ENCODE measurements at regions not wholly inside any gene's neighbourhood (a gene's known extent, or its start where the extent isn't known, plus 50 kb on each side); places are given as distances from the start of the nearest gene placed in this dataset.

- H3K27ac ChIP-seq (ENCODE audit: low read depth, low read length, poor library complexity, severe bottlenecking), result no peak overlapping the region
- H3K9me3 ChIP-seq (ENCODE audit: low read length), result peaks cover 6% of the 10 kb centered on the region; the same call in 1 of the 2 replicates
- H3K9me2 ChIP-seq (ENCODE audit: insufficient read depth, low read length), result no peaks in the 10 kb centered on the region
- no peak for TF ChIP-seq EZH2phosphoT487 (IDR thresholded peaks at IDR 0.05; ENCODE audit: borderline replicate concordance, low read depth, low read length)
- TF ChIP-seq CTCF (conservative IDR thresholded peaks at IDR 0.05; ENCODE audit: low read length), result no peak
- no peaks in the 10 kb centered on the region for H3K36me3 ChIP-seq (ENCODE audit: insufficient read depth, low read length)
- CTCF ChIA-PET (ENCODE audit: unreplicated experiment), result no interaction called here
- no peak overlapping the region for H3K4me2 ChIP-seq (ENCODE audit: low read length)
- no peak overlapping the region for H3K4me3 ChIP-seq (ENCODE audit: low read depth, low read length, poor library complexity, severe bottlenecking)
- no peak for DNase-seq (ENCODE audit: low spot score)
- no peak overlapping the region for H2AFZ ChIP-seq (ENCODE audit: low read length)
- BruUV-seq (replicated peaks), result no TSS peak
- POLR2A ChIA-PET, result no interaction called here
- H4K20me1 ChIP-seq (ENCODE audit: insufficient read depth, low read length), result no peaks in the 10 kb centered on the region
- H3K4me1 ChIP-seq (ENCODE audit: insufficient read depth, low read length, poor library complexity, severe bottlenecking), result peaks cover 5% of the 10 kb centered on the region
- intact Hi-C loops (cut with micrococcal nuclease; ENCODE audit: unreplicated experiment), result no loop called here
- H3K79me2 ChIP-seq (ENCODE audit: insufficient read depth, low read depth, low read length), result no peaks in the 10 kb centered on the region
Measured at GRCh38 chr12:59873136-59873535, 277.3 kb downstream of the SLC16A7 start.

- no peak for DNase-seq (ENCODE audit: low spot score)
- Histone ChIP-seq H4K20me1 (ENCODE audit: insufficient read depth, low read length) (no peaks in the 10 kb centered on the region), H3K36me3 (ENCODE audit: insufficient read depth, low read length) (no peaks in the 10 kb centered on the region), H2AFZ (ENCODE audit: low read length) (no peak overlapping the region), H3K9me3 (ENCODE audit: low read length) (peaks cover 6% of the 10 kb centered on the region; the same call in 1 of the 2 replicates), H3K27ac (ENCODE audit: low read depth, low read length, poor library complexity, severe bottlenecking) (no peak overlapping the region), H3K9me2 (ENCODE audit: insufficient read depth, low read length) (no peaks in the 10 kb centered on the region), H3K79me2 (ENCODE audit: insufficient read depth, low read depth, low read length) (no peaks in the 10 kb centered on the region), H3K4me1 (ENCODE audit: insufficient read depth, low read length, poor library complexity, severe bottlenecking) (peaks cover 5% of the 10 kb centered on the region), H3K4me2 (ENCODE audit: low read length) (peak overlapping the region; percentile 20), H3K4me3 (ENCODE audit: low read depth, low read length, poor library complexity, severe bottlenecking) (no peak overlapping the region)
- no peak for TF ChIP-seq EZH2phosphoT487 (IDR thresholded peaks at IDR 0.05; ENCODE audit: borderline replicate concordance, low read depth, low read length)
- no peak for TF ChIP-seq CTCF (conservative IDR thresholded peaks at IDR 0.05; ENCODE audit: low read length)
- BruUV-seq (replicated peaks), result no TSS peak
- POLR2A ChIA-PET, result interaction anchor here (0.5 kb wide), 1 partner anchor 176 kb away, joined by 6 read pairs; no protein-coding TSS in a partner anchor
- intact Hi-C loops (cut with micrococcal nuclease; ENCODE audit: unreplicated experiment), result no loop called here
- CTCF ChIA-PET (ENCODE audit: unreplicated experiment), result no interaction called here
Measured at GRCh38 chr12:59874781-59875180, 279.0 kb downstream of the SLC16A7 start.

- TF ChIP-seq EZH2phosphoT487 (IDR thresholded peaks at IDR 0.05; ENCODE audit: borderline replicate concordance, low read depth, low read length) (no peak), CTCF (conservative IDR thresholded peaks at IDR 0.05; ENCODE audit: low read length) (no peak)
- Histone ChIP-seq H3K79me2 (ENCODE audit: insufficient read depth, low read depth, low read length) (no peaks in the 10 kb centered on the region), H3K4me2 (ENCODE audit: low read length) (no peak overlapping the region), H3K9me3 (ENCODE audit: low read length) (no peaks in the 10 kb centered on the region), H2AFZ (ENCODE audit: low read length) (no peak overlapping the region), H3K27ac (ENCODE audit: low read depth, low read length, poor library complexity, severe bottlenecking) (no peak overlapping the region), H3K4me1 (ENCODE audit: insufficient read depth, low read length, poor library complexity, severe bottlenecking) (no peaks in the 10 kb centered on the region), H3K4me3 (ENCODE audit: low read depth, low read length, poor library complexity, severe bottlenecking) (no peak overlapping the region), H3K36me3 (ENCODE audit: insufficient read depth, low read length) (no peaks in the 10 kb centered on the region), H4K20me1 (ENCODE audit: insufficient read depth, low read length) (no peaks in the 10 kb centered on the region), H3K9me2 (ENCODE audit: insufficient read depth, low read length) (no peaks in the 10 kb centered on the region)
- BruUV-seq (replicated peaks), result no TSS peak
- no peak for DNase-seq (ENCODE audit: low spot score)
- ChIA-PET POLR2A (no interaction called here), CTCF (ENCODE audit: unreplicated experiment) (no interaction called here)
- intact Hi-C loops (cut with micrococcal nuclease; ENCODE audit: unreplicated experiment), result no loop called here
Measured at GRCh38 chr12:59886131-59886733, 290.4 kb downstream of the SLC16A7 start.

Measured in OCI-LY7 (cell line).